ENCODE measurements at regions not wholly inside any gene's neighbourhood (a gene's known extent, or its start where the extent isn't known, plus 50 kb on each side); places are given as distances from the start of the nearest gene placed in this dataset.
"Not testable (repeated sequence)": the region's sequence is repeated elsewhere in the genome, so short reads cannot be mapped to it uniquely, and the experiment has no call there.

DNA sequence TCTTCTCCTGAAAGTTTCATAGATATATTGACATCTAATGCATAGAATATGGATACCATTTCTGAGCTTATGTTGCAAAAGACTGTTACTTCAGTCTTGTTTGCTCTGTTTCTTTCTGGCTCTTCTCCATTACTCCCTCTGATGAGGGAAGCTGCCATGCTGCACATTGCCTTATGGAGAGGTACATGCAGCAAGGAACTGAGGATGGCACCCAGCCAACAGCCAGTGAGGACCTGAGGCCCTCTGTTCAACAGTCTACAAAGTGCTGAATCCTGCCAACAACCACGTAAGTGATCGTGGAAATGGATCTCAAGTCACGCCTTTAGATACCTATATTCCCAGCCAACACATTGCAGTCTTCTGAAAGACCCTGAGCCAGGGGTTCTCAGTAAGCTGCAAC is 66.6 kb upstream of the ADAMTS5 start:
- FAIRE-seq, result no peak
- Histone ChIP-seq H4K20me1 (ENCODE audit: insufficient read depth, low read length) (no peaks in the 10 kb centered on the region), H3K4me3 (ENCODE audit: insufficient read depth, low read depth, low read length) (no peak overlapping the region), H3K36me3 (ENCODE audit: insufficient read depth, low read length) (no peaks in the 10 kb centered on the region), H3K79me2 (ENCODE audit: insufficient read depth, low read length) (no peaks in the 10 kb centered on the region), H3K4me1 (ENCODE audit: insufficient read depth, low read length) (no peaks in the 10 kb centered on the region), H3K4me2 (ENCODE audit: low read length) (no peak overlapping the region), H2AFZ (ENCODE audit: low read depth, low read length) (no peak overlapping the region), H3K27me3 (ENCODE audit: insufficient read depth, low read length) (no peaks in the 10 kb centered on the region), H3K27ac (ENCODE audit: low read depth, low read length) (no peak overlapping the region), H3K9me3 (ENCODE audit: insufficient read depth, low read depth, low read length) (no peaks in the 10 kb centered on the region), H3K9ac (ENCODE audit: low read length) (no peak overlapping the region)
- Mint-ChIP-seq H3K9me3 (ENCODE audit: unreplicated experiment) (no peaks in the 10 kb centered on the region), H3K36me3 (ENCODE audit: low read depth, unreplicated experiment) (no peaks in the 10 kb centered on the region), H3K4me1 (ENCODE audit: low read depth, unreplicated experiment) (no peaks in the 10 kb centered on the region), H3K27ac (ENCODE audit: unreplicated experiment) (no peak overlapping the region), H3K27me3 (ENCODE audit: low read depth, unreplicated experiment) (no peaks in the 10 kb centered on the region), H3K4me3 (ENCODE audit: unreplicated experiment) (no peak overlapping the region)
- TF ChIP-seq, protein P1, sequence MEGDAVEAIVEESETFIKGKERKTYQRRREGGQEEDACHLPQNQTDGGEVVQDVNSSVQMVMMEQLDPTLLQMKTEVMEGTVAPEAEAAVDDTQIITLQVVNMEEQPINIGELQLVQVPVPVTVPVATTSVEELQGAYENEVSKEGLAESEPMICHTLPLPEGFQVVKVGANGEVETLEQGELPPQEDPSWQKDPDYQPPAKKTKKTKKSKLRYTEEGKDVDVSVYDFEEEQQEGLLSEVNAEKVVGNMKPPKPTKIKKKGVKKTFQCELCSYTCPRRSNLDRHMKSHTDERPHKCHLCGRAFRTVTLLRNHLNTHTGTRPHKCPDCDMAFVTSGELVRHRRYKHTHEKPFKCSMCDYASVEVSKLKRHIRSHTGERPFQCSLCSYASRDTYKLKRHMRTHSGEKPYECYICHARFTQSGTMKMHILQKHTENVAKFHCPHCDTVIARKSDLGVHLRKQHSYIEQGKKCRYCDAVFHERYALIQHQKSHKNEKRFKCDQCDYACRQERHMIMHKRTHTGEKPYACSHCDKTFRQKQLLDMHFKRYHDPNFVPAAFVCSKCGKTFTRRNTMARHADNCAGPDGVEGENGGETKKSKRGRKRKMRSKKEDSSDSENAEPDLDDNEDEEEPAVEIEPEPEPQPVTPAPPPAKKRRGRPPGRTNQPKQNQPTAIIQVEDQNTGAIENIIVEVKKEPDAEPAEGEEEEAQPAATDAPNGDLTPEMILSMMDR (IDR thresholded peaks at IDR 0.05; ENCODE audit: insufficient read depth, low read depth, low read length), result no peak
- TF ChIP-seq EZH2 (IDR thresholded peaks at IDR 0.05; ENCODE audit: insufficient read depth, low read length), result no peak
- DNase-seq (ENCODE audit: low read depth), result no peak

GRCh38 chr21:27026501-27026900 is 59.6 kb upstream of the ADAMTS5 start:
- peaks cover 30% of the 10 kb centered on the region for H3K4me1 Mint-ChIP-seq (ENCODE audit: low read depth, unreplicated experiment)
- peak overlapping the region; percentile 96 for H3K27ac Mint-ChIP-seq (ENCODE audit: unreplicated experiment)
- TF ChIP-seq, protein P1 (IDR thresholded peaks at IDR 0.05; ENCODE audit: insufficient read depth, low read depth, low read length), result no peak
- TF ChIP-seq EZH2 (IDR thresholded peaks at IDR 0.05; ENCODE audit: insufficient read depth, low read length), result no peak
- H3K27ac ChIP-seq (ENCODE audit: low read depth, low read length), result no peak overlapping the region
- H3K4me3 Mint-ChIP-seq (ENCODE audit: unreplicated experiment), result peak overlapping the region; percentile 31
- H3K4me3 ChIP-seq (ENCODE audit: insufficient read depth, low read depth, low read length), result no peak overlapping the region
- no peak overlapping the region for H3K4me2 ChIP-seq (ENCODE audit: low read length)
- no peaks in the 10 kb centered on the region for H3K4me1 ChIP-seq (ENCODE audit: insufficient read depth, low read length)
- H3K9me3 ChIP-seq (ENCODE audit: insufficient read depth, low read depth, low read length), result no peaks in the 10 kb centered on the region
- H3K27me3 Mint-ChIP-seq (ENCODE audit: low read depth, unreplicated experiment), result no peaks in the 10 kb centered on the region
- H3K36me3 Mint-ChIP-seq (ENCODE audit: low read depth, unreplicated experiment), result no peaks in the 10 kb centered on the region
- no peaks in the 10 kb centered on the region for H3K79me2 ChIP-seq (ENCODE audit: insufficient read depth, low read length)
- no peaks in the 10 kb centered on the region for H3K9me3 Mint-ChIP-seq (ENCODE audit: unreplicated experiment)
- DNase-seq (ENCODE audit: low read depth) (no peak), FAIRE-seq (no peak)
- no peak overlapping the region for H2AFZ ChIP-seq (ENCODE audit: low read depth, low read length)
- H3K27me3 ChIP-seq (ENCODE audit: insufficient read depth, low read length), result no peaks in the 10 kb centered on the region
- H4K20me1 ChIP-seq (ENCODE audit: insufficient read depth, low read length), result no peaks in the 10 kb centered on the region
- H3K9ac ChIP-seq (ENCODE audit: low read length), result no peak overlapping the region
- H3K36me3 ChIP-seq (ENCODE audit: insufficient read depth, low read length), result no peaks in the 10 kb centered on the region

DNA sequence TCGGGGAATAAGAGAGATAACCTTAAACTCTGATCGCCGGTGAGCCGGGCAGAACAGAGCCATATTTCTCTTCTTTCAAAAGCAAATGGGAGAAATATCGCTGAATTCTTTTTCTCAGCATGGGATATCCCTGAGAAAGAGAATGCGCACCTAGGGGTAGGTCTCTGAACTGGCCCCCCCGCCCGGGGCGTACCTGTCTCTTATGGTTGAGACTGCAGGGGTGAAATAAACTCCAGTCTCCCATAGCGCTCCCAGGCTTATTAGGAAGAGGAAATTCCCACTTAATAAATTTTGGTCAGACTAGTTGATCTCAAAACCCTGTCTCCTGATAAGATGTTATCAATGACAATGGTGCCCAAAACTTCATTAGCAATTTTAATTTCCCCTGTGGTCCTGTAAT is 58.8 kb upstream of the ADAMTS5 start:
- not testable (repeated sequence) for H3K4me3 ChIP-seq (ENCODE audit: insufficient read depth, low read depth, low read length); FAIRE-seq; DNase-seq (ENCODE audit: low read depth); H3K27ac ChIP-seq (ENCODE audit: low read depth, low read length); H3K4me3 Mint-ChIP-seq (ENCODE audit: unreplicated experiment); H3K9ac ChIP-seq (ENCODE audit: low read length); H3K36me3 ChIP-seq (ENCODE audit: insufficient read depth, low read length); H3K27me3 Mint-ChIP-seq (ENCODE audit: low read depth, unreplicated experiment); H3K36me3 Mint-ChIP-seq (ENCODE audit: low read depth, unreplicated experiment); H3K79me2 ChIP-seq (ENCODE audit: insufficient read depth, low read length); H3K4me2 ChIP-seq (ENCODE audit: low read length); H3K9me3 Mint-ChIP-seq (ENCODE audit: unreplicated experiment); H4K20me1 ChIP-seq (ENCODE audit: insufficient read depth, low read length); H3K4me1 ChIP-seq (ENCODE audit: insufficient read depth, low read length); H3K27me3 ChIP-seq (ENCODE audit: insufficient read depth, low read length); H2AFZ ChIP-seq (ENCODE audit: low read depth, low read length); H3K9me3 ChIP-seq (ENCODE audit: insufficient read depth, low read depth, low read length)
- peak overlapping the region; percentile 96 for H3K27ac Mint-ChIP-seq (ENCODE audit: unreplicated experiment)
- H3K4me1 Mint-ChIP-seq (ENCODE audit: low read depth, unreplicated experiment), result peaks cover 30% of the 10 kb centered on the region
